GM18519 (cell line): ENCODE measurements at regions not wholly inside any gene's neighbourhood (a gene's known extent, or its start where the extent isn't known, plus 50 kb on each side); places are given as distances from the start of the nearest gene placed in this dataset.

Source experiments
- ATAC-seq: cut with Tn5 transposase; IDR thresholded peaks from one replicate; pipeline ENCODE4 v1.9.1; 2021; ENCODE audit warnings: mild to moderate bottlenecking, moderate library complexity; ENCODE audit not compliant: unreplicated experiment, low FRiP score

GRCh38 chr10:10881117-10881813 is 136.4 kb upstream of the CELF2 start:
- no peak for ATAC-seq

GRCh38 chr10:10883737-10884136 is 133.9 kb upstream of the CELF2 start:
- ATAC-seq: no peak

- no peak for ATAC-seq
Observed at GRCh38 chr10:10886861-10887531, 130.7 kb upstream of the CELF2 start.

GRCh38 chr10:10891124-10892082 is 126.3 kb upstream of the CELF2 start:
- ATAC-seq: no peak

- ATAC-seq: no peak
Observed at GRCh38 chr10:10892290-10892875, 125.3 kb upstream of the CELF2 start.

- ATAC-seq: no peak
Observed at GRCh38 chr10:10897400-10897799, 120.3 kb upstream of the CELF2 start.

GRCh38 chr10:10901906-10902305 is 115.8 kb upstream of the CELF2 start:
- ATAC-seq: no peak

GRCh38 chr10:10902951-10903350 is 114.7 kb upstream of the CELF2 start:
- no peak for ATAC-seq

GRCh38 chr10:10903620-10904019 is 114.1 kb upstream of the CELF2 start:
- no peak for ATAC-seq

- ATAC-seq: no peak
Observed at GRCh38 chr10:10910634-10911033, 107.0 kb upstream of the CELF2 start.

- ATAC-seq: no peak
Observed at GRCh38 chr10:10911035-10911434, 106.6 kb upstream of the CELF2 start.

- ATAC-seq: no peak
Observed at GRCh38 chr10:10911471-10911921, 106.2 kb upstream of the CELF2 start.

GRCh38 chr10:10914144-10914543 is 103.5 kb upstream of the CELF2 start:
- ATAC-seq: no peak

GRCh38 chr10:10915215-10915614 is 102.5 kb upstream of the CELF2 start:
- ATAC-seq: no peak

- ATAC-seq: no peak
Observed at GRCh38 chr10:10917031-10917430, 100.6 kb upstream of the CELF2 start.

- no peak for ATAC-seq
Observed at GRCh38 chr10:10919976-10920375, 97.7 kb upstream of the CELF2 start.

- ATAC-seq: no peak
Observed at GRCh38 chr10:10921826-10922461, 95.7 kb upstream of the CELF2 start.

- no peak for ATAC-seq
Observed at GRCh38 chr10:10923029-10923651, 94.5 kb upstream of the CELF2 start.

- no peak for ATAC-seq
Observed at GRCh38 chr10:10925667-10926066, 92.0 kb upstream of the CELF2 start.

- ATAC-seq: no peak
Observed at GRCh38 chr10:10927608-10928007, 90.1 kb upstream of the CELF2 start.
